ENCODE measurements at regions not wholly inside any gene's neighbourhood (a gene's known extent, or its start where the extent isn't known, plus 50 kb on each side); places are given as distances from the start of the nearest gene placed in this dataset.

DNA sequence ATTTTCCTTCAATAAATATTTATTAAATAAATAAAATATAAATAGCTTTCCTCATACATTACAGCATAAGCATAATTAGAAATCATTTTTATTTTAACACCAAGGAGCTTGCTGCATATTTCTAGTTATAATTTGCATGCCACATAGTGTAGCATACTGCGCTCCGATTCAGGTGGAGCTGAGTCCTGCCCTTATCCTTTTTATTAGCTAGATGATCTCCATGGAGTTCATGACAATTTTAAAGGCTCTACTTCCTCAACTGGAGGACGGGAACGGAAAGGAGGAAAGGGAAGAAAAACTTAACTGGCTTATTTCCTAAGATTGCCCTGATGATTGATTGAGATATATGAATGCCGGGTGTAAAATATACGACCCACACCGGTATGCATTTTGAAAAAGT is 385.2 kb downstream of the PLK2 start:
- no peak overlapping the region for H3K9ac ChIP-seq (ENCODE audit: low read length)
- no peaks in the 10 kb centered on the region for H3K36me3 ChIP-seq (ENCODE audit: control insufficient read depth, low read depth, low read length)
- H3K27ac ChIP-seq (ENCODE audit: low read length), result no peak overlapping the region
- no peaks in the 10 kb centered on the region for H3K9me3 ChIP-seq (ENCODE audit: control insufficient read depth, low read depth, low read length)
- H3K27me3 ChIP-seq (ENCODE audit: control insufficient read depth, insufficient read depth, low read length), result no peaks in the 10 kb centered on the region
- no peak overlapping the region for H3K4me3 ChIP-seq (ENCODE audit: low read length)
- H3K4me1 ChIP-seq (ENCODE audit: control insufficient read depth, low read depth, low read length), result peaks cover 16% of the 10 kb centered on the region

DNA sequence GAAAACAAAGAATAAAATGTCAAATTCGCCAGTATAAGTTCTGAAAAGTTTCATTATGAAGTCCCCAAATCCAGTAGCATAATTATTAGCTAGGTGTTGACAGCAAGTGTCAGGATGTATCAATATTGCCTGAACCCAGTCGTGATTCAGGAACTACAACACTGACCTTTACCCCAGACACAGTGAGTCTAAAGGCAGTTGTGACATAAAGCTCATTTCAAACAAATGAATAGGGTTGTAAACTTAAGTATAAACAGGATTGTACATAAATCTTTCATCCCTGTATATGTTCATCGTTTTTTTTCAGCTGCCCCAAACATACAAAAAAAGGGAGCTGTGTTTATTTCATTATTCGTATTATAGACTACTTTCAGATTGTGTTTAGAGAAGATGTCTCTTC is 385.7 kb downstream of the PLK2 start:
- Histone ChIP-seq H3K4me1 (ENCODE audit: control insufficient read depth, low read depth, low read length) (peaks cover 16% of the 10 kb centered on the region), H3K9me3 (ENCODE audit: control insufficient read depth, low read depth, low read length) (no peaks in the 10 kb centered on the region), H3K36me3 (ENCODE audit: control insufficient read depth, low read depth, low read length) (no peaks in the 10 kb centered on the region), H3K4me3 (ENCODE audit: low read length) (no peak overlapping the region), H3K9ac (ENCODE audit: low read length) (no peak overlapping the region), H3K27ac (ENCODE audit: low read length) (no peak overlapping the region), H3K27me3 (ENCODE audit: control insufficient read depth, insufficient read depth, low read length) (no peaks in the 10 kb centered on the region)

DNA sequence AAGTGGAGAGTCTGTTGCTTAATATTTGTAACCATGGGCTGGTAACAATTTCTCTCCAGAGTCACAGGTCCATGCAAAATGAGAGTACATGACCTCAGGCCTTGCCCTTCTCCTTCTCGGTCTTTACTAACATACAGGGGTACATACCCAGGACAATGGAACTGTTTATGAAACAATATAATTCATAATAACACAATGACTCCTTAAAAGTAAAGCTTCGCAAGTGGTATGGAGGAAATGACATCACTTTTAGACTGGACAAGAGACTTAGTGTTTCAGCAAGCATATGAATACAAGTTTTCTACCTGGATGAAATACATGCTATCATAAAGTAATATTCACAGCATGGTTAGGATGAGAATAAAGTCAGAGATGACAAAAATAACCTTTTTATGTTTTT is 386.6 kb downstream of the PLK2 start:
- Histone ChIP-seq H3K9me3 (ENCODE audit: control insufficient read depth, low read depth, low read length) (no peaks in the 10 kb centered on the region), H3K36me3 (ENCODE audit: control insufficient read depth, low read depth, low read length) (no peaks in the 10 kb centered on the region), H3K4me1 (ENCODE audit: control insufficient read depth, low read depth, low read length) (peaks cover 16% of the 10 kb centered on the region), H3K4me3 (ENCODE audit: low read length) (no peak overlapping the region), H3K27ac (ENCODE audit: low read length) (no peak overlapping the region), H3K9ac (ENCODE audit: low read length) (no peak overlapping the region), H3K27me3 (ENCODE audit: control insufficient read depth, insufficient read depth, low read length) (no peaks in the 10 kb centered on the region)

DNA sequence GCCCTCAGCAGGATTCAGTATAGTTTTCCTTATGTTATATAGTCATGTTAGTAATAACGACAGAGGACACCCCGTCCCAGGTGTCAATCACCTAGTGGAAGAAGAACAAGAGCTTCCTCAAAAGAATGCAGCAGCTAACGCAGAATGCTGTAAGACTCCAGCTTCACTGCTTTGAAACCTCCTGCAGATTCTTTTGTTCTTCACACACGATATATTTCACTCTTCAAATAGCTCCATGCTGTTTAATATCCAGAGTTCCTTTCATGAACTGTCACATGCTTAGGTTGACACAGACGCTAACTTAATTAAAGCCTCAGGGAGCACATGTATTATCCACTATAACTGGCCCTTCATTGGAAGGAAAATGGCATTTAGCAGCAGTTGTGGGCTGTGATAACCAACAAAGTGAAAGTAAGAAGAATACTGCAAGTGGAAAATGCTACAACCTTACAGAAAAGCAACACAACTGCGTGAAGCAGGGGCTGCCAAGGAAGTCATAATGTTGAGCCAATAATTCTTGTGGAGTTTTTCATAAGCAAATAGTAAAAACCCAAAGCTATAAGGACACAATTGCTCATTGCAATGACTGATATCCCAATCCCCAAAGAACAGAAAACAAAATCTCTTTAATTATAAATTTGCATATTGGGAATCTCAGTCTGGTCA is 387.5 kb downstream of the PLK2 start:
- Histone ChIP-seq H3K9ac (ENCODE audit: low read length) (no peak overlapping the region), H3K9me3 (ENCODE audit: control insufficient read depth, low read depth, low read length) (no peaks in the 10 kb centered on the region), H3K27me3 (ENCODE audit: control insufficient read depth, insufficient read depth, low read length) (no peaks in the 10 kb centered on the region), H3K36me3 (ENCODE audit: control insufficient read depth, low read depth, low read length) (no peaks in the 10 kb centered on the region), H3K4me3 (ENCODE audit: low read length) (no peak overlapping the region), H3K4me1 (ENCODE audit: control insufficient read depth, low read depth, low read length) (peaks cover 16% of the 10 kb centered on the region), H3K27ac (ENCODE audit: low read length) (no peak overlapping the region)

DNA sequence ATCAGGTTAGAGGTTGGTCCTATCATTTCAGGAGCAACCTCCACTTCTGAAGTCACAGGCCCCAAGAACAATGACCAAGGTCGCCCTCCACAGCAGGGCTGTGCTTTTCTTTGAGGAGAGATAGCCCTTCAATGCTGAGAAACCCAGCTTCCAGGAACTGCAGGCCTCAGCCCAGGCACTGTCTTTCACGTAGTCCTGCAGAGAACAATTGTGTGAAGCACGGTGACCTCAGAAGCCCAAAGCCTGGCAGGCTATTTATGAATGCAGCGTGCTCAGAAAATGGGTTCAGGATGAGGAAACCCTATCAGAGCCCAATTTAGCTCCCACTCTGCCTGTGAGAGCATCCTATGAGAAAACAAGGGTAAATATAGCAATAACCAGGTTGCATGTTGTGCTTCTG is 388.3 kb downstream of the PLK2 start:
- Histone ChIP-seq H3K4me3 (ENCODE audit: low read length) (no peak overlapping the region), H3K36me3 (ENCODE audit: control insufficient read depth, low read depth, low read length) (no peaks in the 10 kb centered on the region), H3K9ac (ENCODE audit: low read length) (no peak overlapping the region), H3K27ac (ENCODE audit: low read length) (no peak overlapping the region), H3K27me3 (ENCODE audit: control insufficient read depth, insufficient read depth, low read length) (no peaks in the 10 kb centered on the region), H3K9me3 (ENCODE audit: control insufficient read depth, low read depth, low read length) (no peaks in the 10 kb centered on the region), H3K4me1 (ENCODE audit: control insufficient read depth, low read depth, low read length) (peaks cover 16% of the 10 kb centered on the region)

DNA sequence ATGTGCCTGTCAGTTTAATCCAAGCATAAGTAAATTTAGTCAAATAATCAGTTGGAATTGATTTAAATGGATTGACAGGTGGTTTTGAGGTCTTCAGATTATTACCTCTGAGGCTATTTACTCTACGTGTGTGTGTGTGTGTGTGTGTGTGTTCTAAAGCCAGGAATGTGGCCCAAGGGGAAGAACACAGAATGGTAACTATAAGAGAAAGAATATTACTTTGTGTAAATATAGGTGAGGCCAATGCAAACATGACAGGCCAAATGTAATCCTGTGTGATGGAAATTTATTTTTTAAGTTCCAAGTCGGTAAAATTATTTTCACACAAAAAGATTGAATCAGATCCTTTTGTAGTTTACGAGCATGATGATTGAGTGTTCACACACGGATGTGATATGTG is 390.0 kb downstream of the PLK2 start:
- H3K27ac ChIP-seq (ENCODE audit: low read length), result no peak overlapping the region
- H3K9me3 ChIP-seq (ENCODE audit: control insufficient read depth, low read depth, low read length), result no peaks in the 10 kb centered on the region
- no peak overlapping the region for H3K4me3 ChIP-seq (ENCODE audit: low read length)
- no peaks in the 10 kb centered on the region for H3K36me3 ChIP-seq (ENCODE audit: control insufficient read depth, low read depth, low read length)
- H3K27me3 ChIP-seq (ENCODE audit: control insufficient read depth, insufficient read depth, low read length), result no peaks in the 10 kb centered on the region
- H3K4me1 ChIP-seq (ENCODE audit: control insufficient read depth, low read depth, low read length), result peaks cover 16% of the 10 kb centered on the region
- no peak overlapping the region for H3K9ac ChIP-seq (ENCODE audit: low read length)

DNA sequence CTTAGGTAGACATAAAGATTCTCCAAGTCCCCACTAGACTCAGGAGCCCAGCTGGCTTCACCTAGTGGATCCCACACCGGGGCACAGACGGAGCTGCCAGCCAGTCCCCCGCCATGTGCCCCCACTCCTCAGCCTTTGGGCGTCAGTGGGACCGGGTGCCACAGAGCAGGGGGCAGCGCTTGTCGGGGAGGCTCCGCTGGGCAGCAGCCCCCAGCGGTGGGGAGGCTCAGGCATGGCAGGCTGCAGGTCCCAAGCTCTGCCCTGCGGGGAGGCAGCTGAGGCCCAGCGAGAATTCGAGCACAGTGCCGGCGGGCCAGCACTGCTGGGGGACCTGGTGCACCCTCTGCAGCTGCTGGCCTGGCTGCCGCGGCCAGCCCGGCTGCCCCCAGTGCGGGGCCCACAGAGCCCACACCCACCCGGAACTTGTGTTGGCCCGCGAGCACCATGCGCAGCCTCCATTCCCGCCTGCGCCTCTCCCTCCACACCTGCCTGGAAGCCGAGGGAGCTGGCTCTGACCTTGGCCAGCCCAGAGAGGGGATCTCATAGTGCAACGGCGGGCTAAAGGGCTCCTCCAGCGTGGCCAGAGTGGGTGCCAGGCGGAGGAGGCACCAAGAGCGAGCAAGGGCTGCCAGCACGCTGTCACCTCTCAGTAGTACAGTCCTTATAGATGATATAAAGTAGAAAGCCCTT is 390.7 kb downstream of the PLK2 start:
- Histone ChIP-seq H3K36me3 (ENCODE audit: control insufficient read depth, low read depth, low read length) (no peaks in the 10 kb centered on the region), H3K27ac (ENCODE audit: low read length) (no peak overlapping the region), H3K9me3 (ENCODE audit: control insufficient read depth, low read depth, low read length) (no peaks in the 10 kb centered on the region), H3K4me1 (ENCODE audit: control insufficient read depth, low read depth, low read length) (peaks cover 16% of the 10 kb centered on the region), H3K27me3 (ENCODE audit: control insufficient read depth, insufficient read depth, low read length) (no peaks in the 10 kb centered on the region), H3K9ac (ENCODE audit: low read length) (no peak overlapping the region), H3K4me3 (ENCODE audit: low read length) (no peak overlapping the region)

DNA sequence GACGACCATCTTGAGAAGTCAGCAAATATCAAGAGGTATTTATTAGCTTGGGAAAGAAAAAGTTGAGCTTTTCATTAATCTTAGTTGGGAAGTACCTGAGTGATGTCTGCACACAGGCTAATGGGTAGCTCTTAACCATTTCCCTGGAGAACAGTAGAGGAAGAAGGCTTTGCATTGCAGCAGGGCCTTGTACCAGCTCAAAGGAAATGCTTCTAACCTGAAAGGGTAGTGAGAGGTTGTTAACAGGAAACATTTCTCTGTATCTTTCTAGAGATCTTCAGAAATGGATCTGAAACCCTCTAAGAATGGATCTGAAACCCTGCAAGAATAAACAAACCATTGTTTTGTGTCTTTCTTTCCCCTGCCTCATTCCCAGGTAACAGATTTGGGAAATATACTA is 393.3 kb downstream of the PLK2 start:
- Histone ChIP-seq H3K4me1 (ENCODE audit: control insufficient read depth, low read depth, low read length) (peaks cover 4% of the 10 kb centered on the region), H3K27ac (ENCODE audit: low read length) (no peak overlapping the region), H3K9me3 (ENCODE audit: control insufficient read depth, low read depth, low read length) (no peaks in the 10 kb centered on the region), H3K9ac (ENCODE audit: low read length) (no peak overlapping the region), H3K36me3 (ENCODE audit: control insufficient read depth, low read depth, low read length) (no peaks in the 10 kb centered on the region), H3K27me3 (ENCODE audit: control insufficient read depth, insufficient read depth, low read length) (no peaks in the 10 kb centered on the region), H3K4me3 (ENCODE audit: low read length) (no peak overlapping the region)

DNA sequence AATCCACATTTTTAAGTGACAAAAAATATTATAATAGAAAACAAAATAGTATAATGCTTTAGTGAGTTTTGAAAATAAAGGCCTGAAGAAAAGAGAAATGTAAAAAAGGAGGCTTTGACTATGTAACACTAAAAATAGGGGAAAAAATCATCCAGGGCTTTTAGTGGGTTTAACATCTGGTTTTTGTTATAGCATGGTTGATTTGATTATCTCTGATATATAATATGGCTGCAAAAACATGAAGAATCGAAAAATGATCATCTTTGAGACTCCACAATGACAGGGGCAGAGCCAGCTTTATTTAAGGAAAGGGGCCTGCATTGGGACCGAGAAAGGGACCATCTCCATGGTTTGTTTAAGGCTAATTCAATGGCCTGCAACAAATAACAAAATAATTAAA is 393.8 kb downstream of the PLK2 start:
- Histone ChIP-seq H3K9me3 (ENCODE audit: control insufficient read depth, low read depth, low read length) (no peaks in the 10 kb centered on the region), H3K36me3 (ENCODE audit: control insufficient read depth, low read depth, low read length) (no peaks in the 10 kb centered on the region), H3K27me3 (ENCODE audit: control insufficient read depth, insufficient read depth, low read length) (no peaks in the 10 kb centered on the region), H3K4me1 (ENCODE audit: control insufficient read depth, low read depth, low read length) (peaks cover under 1% of the 10 kb centered on the region), H3K27ac (ENCODE audit: low read length) (no peak overlapping the region), H3K4me3 (ENCODE audit: low read length) (no peak overlapping the region), H3K9ac (ENCODE audit: low read length) (no peak overlapping the region)

DNA sequence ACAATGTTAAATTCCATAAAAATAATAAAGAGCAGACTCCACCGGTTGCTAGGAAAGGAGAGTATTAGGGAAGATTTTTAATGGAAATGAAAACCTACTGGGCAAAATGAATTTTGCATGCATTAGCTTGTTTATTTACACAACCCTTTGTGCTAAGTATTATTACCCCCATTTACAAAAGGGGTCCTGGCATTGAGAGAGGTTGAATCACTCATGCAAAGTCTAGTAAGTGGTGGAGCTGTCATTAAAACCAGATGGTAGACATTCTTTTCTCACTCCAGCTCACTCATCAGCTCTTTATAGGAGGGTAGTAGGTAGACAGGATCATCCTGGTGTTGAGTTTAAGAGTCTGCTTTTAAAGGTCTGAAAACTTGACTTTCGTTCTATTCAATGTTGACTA is 395.1 kb downstream of the PLK2 start:
- Histone ChIP-seq H3K36me3 (ENCODE audit: control insufficient read depth, low read depth, low read length) (no peaks in the 10 kb centered on the region), H3K9ac (ENCODE audit: low read length) (no peak overlapping the region), H3K4me1 (ENCODE audit: control insufficient read depth, low read depth, low read length) (no peaks in the 10 kb centered on the region), H3K9me3 (ENCODE audit: control insufficient read depth, low read depth, low read length) (no peaks in the 10 kb centered on the region), H3K27me3 (ENCODE audit: control insufficient read depth, insufficient read depth, low read length) (no peaks in the 10 kb centered on the region), H3K27ac (ENCODE audit: low read length) (no peak overlapping the region), H3K4me3 (ENCODE audit: low read length) (no peak overlapping the region)

DNA sequence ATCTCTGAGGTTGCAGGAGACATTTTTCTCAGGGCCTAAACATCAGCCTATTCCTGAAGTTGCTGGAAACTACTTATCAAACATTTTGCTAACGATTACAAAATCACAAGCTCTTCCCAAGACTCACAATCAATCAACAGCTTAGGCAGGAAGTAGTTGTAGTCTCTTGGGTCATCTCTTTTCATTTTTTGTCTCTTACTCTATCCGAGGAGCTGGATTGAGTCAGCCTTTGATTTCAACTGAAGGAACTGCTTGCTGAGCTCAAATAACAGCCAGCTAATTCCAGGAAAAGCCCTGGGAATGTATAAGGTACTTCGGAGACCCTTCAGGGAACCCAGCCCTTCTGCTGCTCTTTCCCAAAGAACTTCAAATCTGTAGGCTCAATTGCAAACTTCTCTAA is 398.9 kb downstream of the PLK2 start:
- Histone ChIP-seq H3K9ac (ENCODE audit: low read length) (no peak overlapping the region), H3K27ac (ENCODE audit: low read length) (no peak overlapping the region), H3K9me3 (ENCODE audit: control insufficient read depth, low read depth, low read length) (no peaks in the 10 kb centered on the region), H3K36me3 (ENCODE audit: control insufficient read depth, low read depth, low read length) (no peaks in the 10 kb centered on the region), H3K27me3 (ENCODE audit: control insufficient read depth, insufficient read depth, low read length) (no peaks in the 10 kb centered on the region), H3K4me1 (ENCODE audit: control insufficient read depth, low read depth, low read length) (no peaks in the 10 kb centered on the region), H3K4me3 (ENCODE audit: low read length) (no peak overlapping the region)

DNA sequence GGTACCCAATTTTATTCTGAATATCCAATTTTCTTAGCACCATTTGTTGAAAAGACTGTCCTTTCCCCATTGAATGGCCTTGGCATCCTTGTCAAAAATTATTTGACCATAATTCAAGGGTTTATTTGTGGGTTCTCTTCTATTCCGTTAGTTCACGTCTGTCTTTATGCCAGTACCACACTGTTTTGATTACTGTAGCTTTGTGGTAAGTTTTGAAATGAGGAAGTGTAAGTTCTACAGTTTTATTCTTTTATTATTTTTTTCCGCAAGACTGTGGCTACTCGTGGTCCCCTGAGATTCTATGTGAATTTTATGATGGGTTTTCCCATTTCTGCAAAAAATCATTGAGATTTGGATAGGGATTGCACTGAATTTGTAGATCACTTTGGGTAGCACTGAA is 402.6 kb downstream of the PLK2 start:
- no peak overlapping the region for H3K27ac ChIP-seq (ENCODE audit: low read length)
- no peak overlapping the region for H3K4me3 ChIP-seq (ENCODE audit: low read length)
- no peaks in the 10 kb centered on the region for H3K36me3 ChIP-seq (ENCODE audit: control insufficient read depth, low read depth, low read length)
- no peaks in the 10 kb centered on the region for H3K27me3 ChIP-seq (ENCODE audit: control insufficient read depth, insufficient read depth, low read length)
- H3K9ac ChIP-seq (ENCODE audit: low read length), result no peak overlapping the region
- H3K4me1 ChIP-seq (ENCODE audit: control insufficient read depth, low read depth, low read length), result no peaks in the 10 kb centered on the region
- no peaks in the 10 kb centered on the region for H3K9me3 ChIP-seq (ENCODE audit: control insufficient read depth, low read depth, low read length)
